Ascending aorta (tissue), 2 donors: ENCODE measurements at regions not wholly inside any gene's neighbourhood (a gene's known extent, or its start where the extent isn't known, plus 50 kb on each side); places are given as distances from the start of the nearest gene placed in this dataset.

Experiments
- DNase-seq, 2 donors: peaks; one replicate each; pipeline ENCODE4 v3.0.0-alpha.2; 2019; ENCODE audit warnings: low spot score in 2 of 2
- H3K27ac ChIP-seq, 2 donors: fragments of 200-600 bp; sonication (generic); one replicate each; pipeline ENCODE4 v1.5.1; 2016 to 2017; ENCODE audit warnings: mild to moderate bottlenecking in 1 of 2
- H3K27me3 ChIP-seq: fragments of 200-600 bp; sonication (generic); one replicate; pipeline ENCODE4 v1.5.1; 2017
- H3K36me3 ChIP-seq, 2 donors: fragments of 200-600 bp; sonication (generic); one replicate each; pipeline ENCODE4 v1.5.1; 2016
- H3K4me1 ChIP-seq, 2 donors: fragments of 200-600 bp; sonication (generic); one replicate each; pipeline ENCODE4 v1.5.1; 2016 to 2017; ENCODE audit warnings: mild to moderate bottlenecking in 1 of 2
- H3K4me3 ChIP-seq, 2 donors: fragments of 200-600 bp; sonication (generic); one replicate each; pipeline ENCODE4 v1.5.1; 2016 to 2017; ENCODE audit warnings: mild to moderate bottlenecking in 1 of 2
- H3K9me3 ChIP-seq, 2 donors: fragments of 200-600 bp; sonication (generic); one replicate each; pipeline ENCODE4 v1.5.1; 2016
- intact Hi-C: fragments of 100-400 bp; cut with DNase I; formaldehyde crosslinking; loops from one replicate; pipeline ENCODE4 v1.15.1; 2023
- TF ChIP-seq, protein P1 (sequence below), 3 experiments: fragments of 200-600 bp in 2 of 3; fragments of 450-650 bp in 1 of 3; sonication (generic) in 2 of 3; IDR thresholded peaks; one replicate each; pipeline ENCODE4 v1.5.1; 2016 to 2019; ENCODE audit warnings: antibody characterized with exemption in 3 of 3, mild to moderate bottlenecking in 1 of 3, moderate library complexity in 1 of 3

GRCh38 chr17:36861531-36861930, 75.7 kb upstream of the LHX1 start:
- intact Hi-C loops: no loop called here
- no peaks in the 10 kb centered on the region for H3K27me3 ChIP-seq
- no peaks in the 10 kb centered on the region for H3K9me3 ChIP-seq
- DNase-seq: no peak
- TF ChIP-seq, protein P1, sequence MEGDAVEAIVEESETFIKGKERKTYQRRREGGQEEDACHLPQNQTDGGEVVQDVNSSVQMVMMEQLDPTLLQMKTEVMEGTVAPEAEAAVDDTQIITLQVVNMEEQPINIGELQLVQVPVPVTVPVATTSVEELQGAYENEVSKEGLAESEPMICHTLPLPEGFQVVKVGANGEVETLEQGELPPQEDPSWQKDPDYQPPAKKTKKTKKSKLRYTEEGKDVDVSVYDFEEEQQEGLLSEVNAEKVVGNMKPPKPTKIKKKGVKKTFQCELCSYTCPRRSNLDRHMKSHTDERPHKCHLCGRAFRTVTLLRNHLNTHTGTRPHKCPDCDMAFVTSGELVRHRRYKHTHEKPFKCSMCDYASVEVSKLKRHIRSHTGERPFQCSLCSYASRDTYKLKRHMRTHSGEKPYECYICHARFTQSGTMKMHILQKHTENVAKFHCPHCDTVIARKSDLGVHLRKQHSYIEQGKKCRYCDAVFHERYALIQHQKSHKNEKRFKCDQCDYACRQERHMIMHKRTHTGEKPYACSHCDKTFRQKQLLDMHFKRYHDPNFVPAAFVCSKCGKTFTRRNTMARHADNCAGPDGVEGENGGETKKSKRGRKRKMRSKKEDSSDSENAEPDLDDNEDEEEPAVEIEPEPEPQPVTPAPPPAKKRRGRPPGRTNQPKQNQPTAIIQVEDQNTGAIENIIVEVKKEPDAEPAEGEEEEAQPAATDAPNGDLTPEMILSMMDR (IDR thresholded peaks at IDR 0.05): no peak
- H3K27ac ChIP-seq: no peak overlapping the region
- H3K4me1 ChIP-seq: no peaks in the 10 kb centered on the region
- no peaks in the 10 kb centered on the region for H3K36me3 ChIP-seq
- H3K4me3 ChIP-seq: no peak overlapping the region

GRCh38 chr17:36862116-36862920, 75.0 kb upstream of the LHX1 start:
- no peak for DNase-seq
- intact Hi-C loops: no loop called here
- Histone ChIP-seq H3K4me1 (no peaks in the 10 kb centered on the region), H3K4me3 (no peak overlapping the region), H3K27me3 (no peaks in the 10 kb centered on the region), H3K9me3 (no peaks in the 10 kb centered on the region), H3K36me3 (no peaks in the 10 kb centered on the region), H3K27ac (no peak overlapping the region)
- TF ChIP-seq, protein P1 (IDR thresholded peaks at IDR 0.05): no peak

DNA sequence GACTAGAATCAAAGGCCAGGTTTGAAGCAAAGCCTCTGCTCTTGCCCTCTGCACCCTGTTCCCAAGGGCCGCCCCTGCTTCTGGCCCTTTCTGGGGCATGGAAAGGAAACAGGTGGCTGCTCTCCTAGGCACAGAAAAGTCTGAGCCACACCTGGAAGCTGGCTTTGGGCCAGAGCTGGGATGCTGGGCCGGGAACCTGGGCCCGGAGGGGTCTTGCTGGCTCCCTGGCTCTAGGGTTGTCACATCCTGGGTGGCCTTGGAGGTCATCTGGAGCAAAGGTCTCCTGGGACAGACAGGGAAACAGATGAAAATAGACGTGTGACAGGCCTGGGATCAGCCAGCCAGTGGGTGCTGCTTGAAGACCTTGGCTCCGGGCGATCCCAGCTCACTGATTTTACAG, 74.1 kb upstream of the LHX1 start:
- intact Hi-C loops: no loop called here
- Histone ChIP-seq H3K27ac (no peak overlapping the region), H3K9me3 (no peaks in the 10 kb centered on the region), H3K4me1 (no peaks in the 10 kb centered on the region), H3K36me3 (no peaks in the 10 kb centered on the region), H3K4me3 (no peak overlapping the region), H3K27me3 (no peaks in the 10 kb centered on the region)
- TF ChIP-seq, protein P1 (IDR thresholded peaks at IDR 0.05): no peak
- no peak for DNase-seq

- Histone ChIP-seq H3K9me3 (no peaks in the 10 kb centered on the region), H3K27ac (no peak overlapping the region), H3K4me3 (no peak overlapping the region), H3K36me3 (no peaks in the 10 kb centered on the region), H3K27me3 (no peaks in the 10 kb centered on the region), H3K4me1 (no peaks in the 10 kb centered on the region)
- intact Hi-C loops: no loop called here
- DNase-seq: no peak
- TF ChIP-seq, protein P1 (IDR thresholded peaks at IDR 0.05): no peak
These were observed 73.3 kb upstream of the LHX1 start for GRCh38 chr17:36863676-36864612.

GRCh38 chr17:36864827-36865430, 72.3 kb upstream of the LHX1 start:
- no peaks in the 10 kb centered on the region for H3K36me3 ChIP-seq
- no peaks in the 10 kb centered on the region for H3K27me3 ChIP-seq
- H3K27ac ChIP-seq: no peak overlapping the region
- no peaks in the 10 kb centered on the region for H3K4me1 ChIP-seq
- no peak overlapping the region for H3K4me3 ChIP-seq
- no peak for DNase-seq
- TF ChIP-seq, protein P1 (IDR thresholded peaks at IDR 0.05): no peak
- H3K9me3 ChIP-seq: no peaks in the 10 kb centered on the region
- intact Hi-C loops: no loop called here
